Uterus (tissue), 2 donors: ENCODE measurements at regions not wholly inside any gene's neighbourhood (a gene's known extent, or its start where the extent isn't known, plus 50 kb on each side); places are given as distances from the start of the nearest gene placed in this dataset.

Experiments used
- CTCF ChIP-seq, 4 experiments: fragments of 200-600 bp in 2 of 4; fragments of 450-650 bp in 2 of 4; sonication (generic) in 2 of 4; IDR thresholded peaks; one replicate each; pipeline ENCODE4 v1.5.1; 2016 to 2019; ENCODE audit warnings: antibody characterized with exemption in 4 of 4, mild to moderate bottlenecking in 2 of 4, moderate library complexity in 1 of 4
- POLR2A ChIP-seq, 2 donors: fragments of 450-650 bp; IDR thresholded peaks; one replicate each; pipeline ENCODE4 v1.6.1; 2016; ENCODE audit warnings: antibody characterized with exemption in 2 of 2, mild to moderate bottlenecking in 1 of 2, moderate library complexity in 1 of 2

- TF ChIP-seq CTCF (IDR thresholded peaks at IDR 0.05): no peak
- no peak for TF ChIP-seq POLR2A (IDR thresholded peaks at IDR 0.05)
Observed at GRCh38 chr7:56491636-56492425, 375.6 kb upstream of the NUPR2 start.
